ENCODE measurements at regions not wholly inside any gene's neighbourhood (a gene's known extent, or its start where the extent isn't known, plus 50 kb on each side); places are given as distances from the start of the nearest gene placed in this dataset.

DNA sequence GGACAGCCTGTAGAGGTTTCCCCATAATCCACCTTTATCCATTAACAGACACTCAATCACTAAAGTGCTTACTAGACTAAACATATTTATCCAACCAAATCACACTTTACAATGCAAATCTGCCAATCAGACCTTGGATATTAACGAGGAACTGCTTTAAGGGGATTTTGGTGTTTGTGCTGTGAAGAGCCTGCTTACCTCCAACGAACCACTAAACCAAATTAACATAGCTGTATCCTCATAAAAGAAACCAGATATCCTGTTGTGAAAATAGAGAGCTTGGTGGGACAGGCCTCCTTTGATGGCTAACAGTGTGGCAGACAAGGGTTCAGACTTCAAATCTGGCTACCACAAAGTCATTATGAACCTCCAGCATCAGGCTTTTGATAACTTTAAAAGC, 252.6 kb upstream of the HAND2 start:
- 12 to 38% (median 24%) methylated on average over 2 of the region's 2 CpGs for WGBS, 4 donors
- Histone ChIP-seq H3K9me3 (replicated peaks in 1 of 3) (no peaks in the 10 kb centered on the region), H3K27ac (no peak overlapping the region), H3K4me1 (replicated peaks in 1 of 2) (no peaks in the 10 kb centered on the region), H3K4me3 (no peak overlapping the region), H3K36me3 (replicated peaks in 1 of 2) (no peaks in the 10 kb centered on the region), H3K27me3 (no peaks in the 10 kb centered on the region)
- intact Hi-C loops (cut with DNase I): no loop called here
- no peak for DNase-seq
- TF ChIP-seq, protein P1, sequence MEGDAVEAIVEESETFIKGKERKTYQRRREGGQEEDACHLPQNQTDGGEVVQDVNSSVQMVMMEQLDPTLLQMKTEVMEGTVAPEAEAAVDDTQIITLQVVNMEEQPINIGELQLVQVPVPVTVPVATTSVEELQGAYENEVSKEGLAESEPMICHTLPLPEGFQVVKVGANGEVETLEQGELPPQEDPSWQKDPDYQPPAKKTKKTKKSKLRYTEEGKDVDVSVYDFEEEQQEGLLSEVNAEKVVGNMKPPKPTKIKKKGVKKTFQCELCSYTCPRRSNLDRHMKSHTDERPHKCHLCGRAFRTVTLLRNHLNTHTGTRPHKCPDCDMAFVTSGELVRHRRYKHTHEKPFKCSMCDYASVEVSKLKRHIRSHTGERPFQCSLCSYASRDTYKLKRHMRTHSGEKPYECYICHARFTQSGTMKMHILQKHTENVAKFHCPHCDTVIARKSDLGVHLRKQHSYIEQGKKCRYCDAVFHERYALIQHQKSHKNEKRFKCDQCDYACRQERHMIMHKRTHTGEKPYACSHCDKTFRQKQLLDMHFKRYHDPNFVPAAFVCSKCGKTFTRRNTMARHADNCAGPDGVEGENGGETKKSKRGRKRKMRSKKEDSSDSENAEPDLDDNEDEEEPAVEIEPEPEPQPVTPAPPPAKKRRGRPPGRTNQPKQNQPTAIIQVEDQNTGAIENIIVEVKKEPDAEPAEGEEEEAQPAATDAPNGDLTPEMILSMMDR (IDR thresholded peaks at IDR 0.05): no peak
- no peak for TF ChIP-seq POLR2A (IDR thresholded peaks at IDR 0.05)

DNA sequence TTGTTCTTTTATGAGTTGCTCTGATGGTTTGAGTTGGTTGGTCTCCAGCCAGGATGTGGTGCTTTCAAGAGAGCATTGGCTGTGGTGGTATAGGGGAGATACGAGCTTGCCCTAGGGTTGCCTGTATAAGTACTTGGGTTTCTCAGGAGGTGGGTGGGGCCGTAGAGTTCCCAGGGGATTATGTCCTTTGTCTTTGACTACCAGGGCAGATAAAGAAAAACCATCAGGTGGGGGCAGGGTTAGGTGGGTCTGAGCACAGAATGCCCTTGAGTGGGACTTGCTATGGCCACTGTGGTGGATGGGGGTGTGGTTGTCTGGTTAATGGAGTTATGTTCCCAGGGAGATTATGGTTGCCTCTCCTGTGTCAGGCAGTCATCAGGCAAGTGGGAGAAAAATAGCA, 247.9 kb upstream of the HAND2 start:
- no peaks in the 10 kb centered on the region for H3K4me1 ChIP-seq (replicated peaks in 1 of 2)
- no peak overlapping the region for H3K4me3 ChIP-seq
- DNase-seq: no peak
- H3K27ac ChIP-seq: no peak overlapping the region
- no peak for TF ChIP-seq POLR2A (IDR thresholded peaks at IDR 0.05)
- TF ChIP-seq, protein P1 (IDR thresholded peaks at IDR 0.05): no peak
- H3K36me3 ChIP-seq (replicated peaks in 1 of 2): no peaks in the 10 kb centered on the region
- WGBS, 4 donors: 62 to 85% (median 82%) methylated on average over 2 of the region's 2 CpGs
- intact Hi-C loops (cut with DNase I): no loop called here
- H3K9me3 ChIP-seq (replicated peaks in 1 of 3): no peaks in the 10 kb centered on the region
- H3K27me3 ChIP-seq: no peaks in the 10 kb centered on the region

DNA sequence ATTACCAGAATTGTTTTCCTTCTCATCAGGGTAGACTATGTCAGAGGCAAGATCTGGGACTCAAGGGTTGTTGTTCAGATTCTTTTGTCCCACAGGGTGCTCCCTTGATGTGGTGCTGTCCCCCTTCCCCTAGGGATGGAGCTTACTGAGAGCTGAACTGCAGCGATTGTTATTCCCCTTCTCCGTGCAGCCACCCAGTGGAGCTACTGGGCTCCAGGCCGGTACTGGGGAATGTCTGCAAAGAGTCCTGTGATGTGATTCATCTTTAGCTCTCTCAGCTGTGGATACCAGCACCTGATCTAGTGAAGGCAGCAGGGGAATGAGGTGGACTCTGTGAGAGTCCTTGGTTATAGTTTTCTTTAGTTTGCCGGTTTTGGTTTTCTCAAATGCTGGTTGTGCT, 247.4 kb upstream of the HAND2 start:
- no peak for DNase-seq
- 67 to 84% (median 75%) methylated on average over 3 to 4 of the region's 4 CpGs for WGBS, 4 donors
- Histone ChIP-seq H3K36me3 (replicated peaks in 1 of 2) (no peaks in the 10 kb centered on the region), H3K27me3 (no peaks in the 10 kb centered on the region), H3K27ac (no peak overlapping the region), H3K4me3 (no peak overlapping the region), H3K4me1 (replicated peaks in 1 of 2) (no peaks in the 10 kb centered on the region), H3K9me3 (replicated peaks in 1 of 3) (no peaks in the 10 kb centered on the region)
- intact Hi-C loops (cut with DNase I): no loop called here
- no peak for TF ChIP-seq POLR2A (IDR thresholded peaks at IDR 0.05)
- TF ChIP-seq, protein P1 (IDR thresholded peaks at IDR 0.05): no peak

DNA sequence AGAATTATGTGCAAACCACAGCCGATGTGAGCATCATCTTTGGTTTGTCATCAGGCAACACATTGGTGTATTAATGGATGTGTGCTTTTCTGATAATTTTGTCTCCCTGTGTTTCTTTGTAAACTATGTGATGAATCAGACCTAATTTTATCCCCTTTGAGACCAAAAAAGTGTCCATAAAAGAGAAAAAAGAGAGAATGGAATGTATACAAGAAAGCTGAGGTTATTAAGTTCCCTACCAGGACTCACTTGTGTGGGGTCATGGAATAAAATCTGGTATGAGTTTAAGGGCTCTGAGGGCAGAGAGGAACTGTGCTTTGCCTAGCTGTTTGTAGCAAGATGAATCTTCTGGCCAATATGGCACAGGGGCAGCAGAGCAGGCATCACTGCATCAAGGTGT, 239.5 kb upstream of the HAND2 start:
- no peaks in the 10 kb centered on the region for H3K9me3 ChIP-seq (replicated peaks in 1 of 3)
- TF ChIP-seq, protein P1 (IDR thresholded peaks at IDR 0.05): no peak
- no peak for TF ChIP-seq POLR2A (IDR thresholded peaks at IDR 0.05)
- no peak overlapping the region for H3K4me3 ChIP-seq
- no peaks in the 10 kb centered on the region for H3K4me1 ChIP-seq (replicated peaks in 1 of 2)
- intact Hi-C loops (cut with DNase I): no loop called here
- H3K27me3 ChIP-seq: no peaks in the 10 kb centered on the region
- H3K36me3 ChIP-seq (replicated peaks in 1 of 2): no peaks in the 10 kb centered on the region
- H3K27ac ChIP-seq: no peak overlapping the region
- DNase-seq: no peak
- WGBS, 4 donors: 76 to 85% (median 78%) methylated on average over 1 of the region's 1 CpG
